ENCODE measurements at regions not wholly inside any gene's neighbourhood (a gene's known extent, or its start where the extent isn't known, plus 50 kb on each side); places are given as distances from the start of the nearest gene placed in this dataset.
"Not testable (repeated sequence)": the region's sequence is repeated elsewhere in the genome, so short reads cannot be mapped to it uniquely, and the experiment has no call there.

DNA sequence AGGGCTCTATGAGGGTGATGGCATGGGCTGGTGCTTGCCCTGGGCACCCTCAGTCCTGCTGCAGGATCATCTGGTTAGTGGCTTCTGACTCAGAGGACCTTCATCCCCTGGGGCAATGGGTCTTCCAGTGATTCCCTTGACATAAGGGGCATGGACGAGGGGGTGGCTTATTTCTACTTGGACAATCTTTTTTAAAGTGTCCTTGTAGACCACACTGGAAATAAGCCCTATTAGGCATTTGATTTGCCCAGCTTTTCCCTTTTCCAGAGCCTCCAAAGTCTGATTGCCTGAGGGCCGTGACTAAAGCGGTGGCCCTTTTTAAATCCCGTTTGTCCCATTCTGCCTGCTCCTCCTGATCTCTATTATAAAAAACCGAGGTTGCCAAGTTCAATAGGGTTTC lies 251.2 kb upstream of the CNR1 start:
- H3K4me1 ChIP-seq (ENCODE audit: control insufficient read depth in 1 of 2, extremely low read depth in 1 of 2, insufficient read depth in 2 of 2, low read length in 2 of 2); H3K36me3 ChIP-seq (ENCODE audit: control insufficient read depth in 2 of 2, extremely low read depth in 1 of 2, insufficient read depth in 1 of 2, low read length in 1 of 2); DNase-seq; H3K9me3 ChIP-seq; H3K4me3 ChIP-seq (ENCODE audit: control insufficient read depth in 1 of 2, extremely low read depth in 1 of 2, low read length in 1 of 2); POLR2A ChIA-PET; H3K9me3 Mint-ChIP-seq; H3K4me3 Mint-ChIP-seq; H3K27ac Mint-ChIP-seq; ATAC-seq (replicated peaks in 1 of 4); H3K27me3 Mint-ChIP-seq; CTCF ChIA-PET; H3K27me3 ChIP-seq (replicated peaks in 1 of 2; ENCODE audit: control insufficient read depth in 2 of 2, extremely low read depth in 1 of 2, insufficient read depth in 2 of 2, low read length in 1 of 2); H3K27ac ChIP-seq (ENCODE audit: low read length); H3K4me1 Mint-ChIP-seq; H3K36me3 Mint-ChIP-seq: not testable (repeated sequence)
- no CpG with 5 or more reads among the region's 5 CpGs for WGBS (ENCODE audit: insufficient coverage)

DNA sequence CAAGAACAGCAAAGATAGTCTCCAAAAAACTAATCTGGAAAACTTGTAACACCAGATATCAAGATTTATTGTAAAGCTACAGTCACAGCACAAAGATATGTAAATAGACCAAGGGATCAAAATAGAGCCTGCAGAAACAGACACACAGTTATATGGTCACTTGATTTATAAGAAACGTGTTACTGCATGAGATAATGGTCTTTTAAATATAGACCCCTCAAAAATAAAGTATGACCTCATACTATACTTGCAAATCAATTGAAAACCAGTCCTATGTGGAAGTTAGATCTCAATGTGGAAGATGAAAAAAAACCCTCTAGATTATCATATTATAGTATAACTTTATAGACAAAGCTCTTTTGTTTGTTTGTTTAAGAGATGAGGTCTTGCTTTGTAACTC lies 247.3 kb upstream of the CNR1 start:
- CTCF ChIA-PET = no interaction called here
- H3K4me3 Mint-ChIP-seq = no peak overlapping the region
- DNase-seq = no peak
- H3K9me3 Mint-ChIP-seq = peaks cover 0 to 6% (median 5%) of the 10 kb centered on the region in 3 donors
- no peaks in the 10 kb centered on the region for H3K36me3 Mint-ChIP-seq
- Histone ChIP-seq H3K36me3 (ENCODE audit: control insufficient read depth in 2 of 2, extremely low read depth in 1 of 2, insufficient read depth in 1 of 2, low read length in 1 of 2) (no peaks in the 10 kb centered on the region), H3K27me3 (replicated peaks in 1 of 2; ENCODE audit: control insufficient read depth in 2 of 2, extremely low read depth in 1 of 2, insufficient read depth in 2 of 2, low read length in 1 of 2) (no peaks in the 10 kb centered on the region), H3K9me3 (no peaks in the 10 kb centered on the region), H3K4me3 (ENCODE audit: control insufficient read depth in 1 of 2, extremely low read depth in 1 of 2, low read length in 1 of 2) (no peak overlapping the region), H3K27ac (ENCODE audit: low read length) (no peak overlapping the region), H3K4me1 (ENCODE audit: control insufficient read depth in 1 of 2, extremely low read depth in 1 of 2, insufficient read depth in 2 of 2, low read length in 2 of 2) (no peaks in the 10 kb centered on the region)
- H3K27me3 Mint-ChIP-seq = no peaks in the 10 kb centered on the region
- H3K27ac Mint-ChIP-seq = no peak overlapping the region
- POLR2A ChIA-PET = no interaction called here
- no peaks in the 10 kb centered on the region for H3K4me1 Mint-ChIP-seq
- ATAC-seq (replicated peaks in 1 of 4) = no peak
- no CpG with 5 or more reads among the region's 1 CpG for WGBS (ENCODE audit: insufficient coverage)

DNA sequence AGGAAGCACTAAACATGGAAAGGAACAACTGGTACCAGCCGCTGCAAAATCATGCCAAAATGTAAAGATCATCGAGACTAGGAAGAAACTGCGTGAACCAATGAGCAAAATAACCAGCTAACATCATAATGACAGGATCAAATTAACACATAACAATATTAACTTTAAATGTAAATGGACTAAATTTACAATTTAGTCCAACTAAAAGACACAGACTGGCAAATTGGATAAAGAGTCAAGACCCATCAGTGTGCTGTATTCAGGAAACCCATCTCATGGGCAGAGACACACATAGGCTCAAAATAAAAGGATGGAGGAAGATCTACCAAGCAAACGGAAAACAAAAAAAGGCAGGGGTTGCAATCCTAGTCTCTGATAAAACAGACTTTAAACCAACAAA lies 242.2 kb upstream of the CNR1 start:
- H3K4me3 Mint-ChIP-seq; H3K27ac ChIP-seq (ENCODE audit: low read length); ATAC-seq (replicated peaks in 1 of 4); POLR2A ChIA-PET; H3K36me3 Mint-ChIP-seq; H3K4me3 ChIP-seq (ENCODE audit: control insufficient read depth in 1 of 2, extremely low read depth in 1 of 2, low read length in 1 of 2); H3K36me3 ChIP-seq (ENCODE audit: control insufficient read depth in 2 of 2, extremely low read depth in 1 of 2, insufficient read depth in 1 of 2, low read length in 1 of 2); H3K27ac Mint-ChIP-seq; H3K4me1 ChIP-seq (ENCODE audit: control insufficient read depth in 1 of 2, extremely low read depth in 1 of 2, insufficient read depth in 2 of 2, low read length in 2 of 2); DNase-seq; H3K27me3 ChIP-seq (replicated peaks in 1 of 2; ENCODE audit: control insufficient read depth in 2 of 2, extremely low read depth in 1 of 2, insufficient read depth in 2 of 2, low read length in 1 of 2); CTCF ChIA-PET; H3K9me3 Mint-ChIP-seq; H3K4me1 Mint-ChIP-seq; H3K9me3 ChIP-seq: not testable (repeated sequence)
- peaks cover 0 to 13% of the 10 kb centered on the region in 2 donors for H3K27me3 Mint-ChIP-seq
- 90% methylated on average over 2 of the region's 4 CpGs for WGBS (ENCODE audit: insufficient coverage)

DNA sequence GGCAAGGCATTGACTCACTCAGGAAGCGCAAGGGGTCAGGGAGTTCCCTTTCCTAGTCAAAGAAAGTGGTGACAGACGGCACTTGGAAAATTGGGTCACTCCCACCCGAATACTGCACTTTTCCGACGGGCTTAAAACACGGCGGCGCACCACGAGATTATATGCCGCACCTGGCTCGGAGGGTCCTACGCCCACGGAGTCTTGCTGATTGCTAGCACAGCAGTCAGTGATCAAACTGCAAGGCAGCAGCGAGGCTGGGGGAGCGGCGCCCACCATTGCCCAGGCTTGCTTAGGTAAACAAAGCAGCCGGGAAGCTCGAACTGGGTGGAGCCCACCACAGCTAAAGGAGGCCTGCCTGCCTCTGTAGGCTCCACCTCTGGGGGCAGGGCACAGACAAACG lies 240.5 kb upstream of the CNR1 start:
- H3K4me1 ChIP-seq (ENCODE audit: control insufficient read depth in 1 of 2, extremely low read depth in 1 of 2, insufficient read depth in 2 of 2, low read length in 2 of 2); H3K36me3 ChIP-seq (ENCODE audit: control insufficient read depth in 2 of 2, extremely low read depth in 1 of 2, insufficient read depth in 1 of 2, low read length in 1 of 2); H3K36me3 Mint-ChIP-seq; H3K9me3 Mint-ChIP-seq; H3K27ac Mint-ChIP-seq; ATAC-seq (replicated peaks in 1 of 4); H3K4me1 Mint-ChIP-seq; CTCF ChIA-PET; H3K4me3 Mint-ChIP-seq; H3K9me3 ChIP-seq; DNase-seq; POLR2A ChIA-PET; H3K4me3 ChIP-seq (ENCODE audit: control insufficient read depth in 1 of 2, extremely low read depth in 1 of 2, low read length in 1 of 2); H3K27ac ChIP-seq (ENCODE audit: low read length); H3K27me3 ChIP-seq (replicated peaks in 1 of 2; ENCODE audit: control insufficient read depth in 2 of 2, extremely low read depth in 1 of 2, insufficient read depth in 2 of 2, low read length in 1 of 2): not testable (repeated sequence)
- WGBS (ENCODE audit: insufficient coverage) = 89% methylated on average over 18 of the region's 19 CpGs
- H3K27me3 Mint-ChIP-seq = peaks cover 5 to 17% of the 10 kb centered on the region in 2 donors

DNA sequence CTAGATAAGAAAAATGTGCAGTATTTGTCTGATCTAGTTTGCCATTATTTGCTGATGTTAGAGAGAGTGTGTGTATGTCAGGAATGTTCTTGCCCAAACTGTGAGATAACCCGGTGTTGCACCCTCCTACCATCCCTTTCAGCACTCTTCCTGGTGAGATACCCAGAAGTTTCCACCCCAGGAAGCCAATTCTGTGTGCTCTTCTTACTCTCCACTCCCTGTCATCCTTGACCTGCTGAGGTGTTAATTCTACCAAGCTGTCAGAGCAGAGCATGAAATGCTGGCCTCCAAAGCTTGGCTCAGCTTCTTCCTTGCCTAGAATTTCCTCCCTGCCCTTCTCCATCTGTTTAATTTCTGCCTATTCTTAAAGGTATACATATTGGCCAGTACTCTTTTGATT lies 237.3 kb upstream of the CNR1 start:
- H3K4me1 ChIP-seq (ENCODE audit: control insufficient read depth in 1 of 2, extremely low read depth in 1 of 2, insufficient read depth in 2 of 2, low read length in 2 of 2) = no peaks in the 10 kb centered on the region
- 60% methylated on average over 1 of the region's 1 CpG for WGBS (ENCODE audit: insufficient coverage)
- H3K27me3 Mint-ChIP-seq = peaks cover 5 to 17% of the 10 kb centered on the region in 2 donors

DNA sequence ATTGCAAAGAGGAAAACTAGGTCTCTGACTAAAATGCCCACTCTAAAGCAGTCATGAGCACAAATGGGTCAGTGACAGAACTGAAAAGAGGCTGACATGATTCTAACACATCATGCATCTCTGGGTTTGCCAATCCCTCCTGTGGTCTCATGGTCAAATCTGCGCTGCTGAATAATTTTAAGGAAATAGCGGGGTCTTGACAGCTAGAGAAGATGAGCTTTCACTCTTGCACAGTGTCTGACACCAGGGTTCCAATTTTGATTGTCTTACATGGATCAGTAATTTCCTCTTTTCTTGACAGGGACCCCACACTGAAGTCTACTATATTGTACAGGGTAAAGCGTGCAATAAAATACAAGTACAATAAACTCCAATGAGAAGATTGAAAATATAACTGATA lies 236.8 kb upstream of the CNR1 start:
- CTCF ChIA-PET = no interaction called here

More for the DNA sequence above, 237.3 kb upstream of the CNR1 start:
- H3K27me3 ChIP-seq (replicated peaks in 1 of 2; ENCODE audit: control insufficient read depth in 2 of 2, extremely low read depth in 1 of 2, insufficient read depth in 2 of 2, low read length in 1 of 2) = no peaks in the 10 kb centered on the region
- ChIA-PET CTCF (no interaction called here), POLR2A (no interaction called here)
- no peak overlapping the region for H3K4me3 Mint-ChIP-seq
- no peaks in the 10 kb centered on the region for H3K36me3 ChIP-seq (ENCODE audit: control insufficient read depth in 2 of 2, extremely low read depth in 1 of 2, insufficient read depth in 1 of 2, low read length in 1 of 2)
- H3K27ac ChIP-seq (ENCODE audit: low read length) = no peak overlapping the region
- no peaks in the 10 kb centered on the region for H3K4me1 Mint-ChIP-seq
- no peaks in the 10 kb centered on the region for H3K9me3 ChIP-seq
- DNase-seq = no peak
- no peak overlapping the region for H3K27ac Mint-ChIP-seq
- H3K36me3 Mint-ChIP-seq = no peaks in the 10 kb centered on the region
- H3K4me3 ChIP-seq (ENCODE audit: control insufficient read depth in 1 of 2, extremely low read depth in 1 of 2, low read length in 1 of 2) = no peak overlapping the region
- no peak for ATAC-seq (replicated peaks in 1 of 4)
- peaks cover 0 to 4% (median 0%) of the 10 kb centered on the region in 3 donors for H3K9me3 Mint-ChIP-seq

DNA sequence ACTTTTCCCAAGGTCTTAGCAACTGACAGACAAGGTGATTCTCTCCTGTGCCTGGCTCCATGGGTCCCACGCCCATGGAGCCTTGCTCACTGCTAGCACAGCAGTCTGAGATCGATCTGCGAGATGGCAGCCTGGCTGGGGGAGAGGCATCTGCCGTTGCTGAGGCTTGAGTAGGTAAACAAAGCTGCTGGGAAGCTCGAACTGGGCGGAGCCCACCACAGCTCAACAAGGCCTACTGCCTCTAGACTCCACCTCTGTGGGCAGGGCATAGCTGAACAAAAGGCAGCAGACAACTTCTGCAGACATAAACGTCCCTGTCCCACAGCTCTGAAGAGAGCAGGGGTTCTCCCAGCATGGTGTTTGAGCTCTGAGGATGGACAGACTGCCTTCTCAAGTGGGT lies 224.9 kb upstream of the CNR1 start:
- ATAC-seq (replicated peaks in 1 of 4); H3K27me3 ChIP-seq (replicated peaks in 1 of 2; ENCODE audit: control insufficient read depth in 2 of 2, extremely low read depth in 1 of 2, insufficient read depth in 2 of 2, low read length in 1 of 2); H3K27ac Mint-ChIP-seq; H3K4me1 Mint-ChIP-seq; DNase-seq; H3K9me3 ChIP-seq; H3K4me3 Mint-ChIP-seq; CTCF ChIA-PET; H3K27me3 Mint-ChIP-seq; H3K4me1 ChIP-seq (ENCODE audit: control insufficient read depth in 1 of 2, extremely low read depth in 1 of 2, insufficient read depth in 2 of 2, low read length in 2 of 2); H3K36me3 Mint-ChIP-seq; POLR2A ChIA-PET; H3K9me3 Mint-ChIP-seq; H3K27ac ChIP-seq (ENCODE audit: low read length); H3K4me3 ChIP-seq (ENCODE audit: control insufficient read depth in 1 of 2, extremely low read depth in 1 of 2, low read length in 1 of 2); H3K36me3 ChIP-seq (ENCODE audit: control insufficient read depth in 2 of 2, extremely low read depth in 1 of 2, insufficient read depth in 1 of 2, low read length in 1 of 2): not testable (repeated sequence)
- 58% methylated on average over 4 of the region's 7 CpGs for WGBS (ENCODE audit: insufficient coverage)

More for the DNA sequence above, 236.8 kb upstream of the CNR1 start:
- Histone ChIP-seq H3K36me3 (ENCODE audit: control insufficient read depth in 2 of 2, extremely low read depth in 1 of 2, insufficient read depth in 1 of 2, low read length in 1 of 2) (no peaks in the 10 kb centered on the region), H3K27ac (ENCODE audit: low read length) (no peak overlapping the region), H3K27me3 (replicated peaks in 1 of 2; ENCODE audit: control insufficient read depth in 2 of 2, extremely low read depth in 1 of 2, insufficient read depth in 2 of 2, low read length in 1 of 2) (no peaks in the 10 kb centered on the region), H3K9me3 (no peaks in the 10 kb centered on the region), H3K4me3 (ENCODE audit: control insufficient read depth in 1 of 2, extremely low read depth in 1 of 2, low read length in 1 of 2) (no peak overlapping the region), H3K4me1 (ENCODE audit: control insufficient read depth in 1 of 2, extremely low read depth in 1 of 2, insufficient read depth in 2 of 2, low read length in 2 of 2) (no peaks in the 10 kb centered on the region)
- ATAC-seq (replicated peaks in 1 of 4) (no peak), DNase-seq (no peak)
- Mint-ChIP-seq H3K4me3 (no peak overlapping the region), H3K27ac (no peak overlapping the region), H3K4me1 (no peaks in the 10 kb centered on the region), H3K36me3 (no peaks in the 10 kb centered on the region), H3K9me3 (peaks cover 0 to 4% (median 0%) of the 10 kb centered on the region in 3 donors), H3K27me3 (peaks cover 5 to 17% of the 10 kb centered on the region in 2 donors)
- WGBS (ENCODE audit: insufficient coverage) = 92% methylated on average over 2 of the region's 3 CpGs
- POLR2A ChIA-PET = no interaction called here
